SHP77 treated with DMSO at 0.1 percent for 48 hours (cell line): ENCODE measurements at regions not wholly inside any gene's neighbourhood (a gene's known extent, or its start where the extent isn't known, plus 50 kb on each side); places are given as distances from the start of the nearest gene placed in this dataset.

Experiments
- DNase-seq: peaks from one replicate; lab custom pipeline; 2025; lab: John Stamatoyannopoulos, UW

- DNase-seq, result no peak
Observed at GRCh38 chr1:177340601-177341067, 169.9 kb downstream of the BRINP2 start.

GRCh38 chr1:177338376-177338775, 167.6 kb downstream of the BRINP2 start:
- DNase-seq, result no peak

- no peak for DNase-seq
Observed at GRCh38 chr1:177334903-177335302, 164.1 kb downstream of the BRINP2 start.

GRCh38 chr1:177333936-177334595, 163.3 kb downstream of the BRINP2 start:
- DNase-seq, result no peak
